NT2/D1 (cell line): ENCODE measurements at regions not wholly inside any gene's neighbourhood (a gene's known extent, or its start where the extent isn't known, plus 50 kb on each side); places are given as distances from the start of the nearest gene placed in this dataset.

ENCODE experiments used
- DNase-seq: peaks from one replicate; pipeline ENCODE4 v3.0.0-alpha.2; 2011; ENCODE audit warnings: low read depth, low spot score
- H3K27me3 ChIP-seq: 2 replicates; pipeline ENCODE4 v1.6.0; 2011; ENCODE audit warnings: mild to moderate bottlenecking; ENCODE audit not compliant: insufficient read length, insufficient read depth
- H3K36me3 ChIP-seq: 2 replicates; pipeline ENCODE4 v1.6.1; 2011; ENCODE audit warnings: mild to moderate bottlenecking, low read length, mixed read lengths; ENCODE audit not compliant: insufficient read depth, insufficient read length
- H3K4me1 ChIP-seq: 2 replicates; pipeline ENCODE4 v1.5.1; 2011; ENCODE audit not compliant: insufficient read depth, insufficient read length
- H3K4me3 ChIP-seq: 2 replicates; pipeline ENCODE4 v1.5.1; 2011; ENCODE audit warnings: low read depth; ENCODE audit not compliant: insufficient read length
- H3K9ac ChIP-seq: 2 replicates; pipeline ENCODE4 v1.6.0; 2011; ENCODE audit warnings: low read depth; ENCODE audit not compliant: insufficient read length
- H3K9me3 ChIP-seq: 2 replicates; pipeline ENCODE4 v1.5.1; 2011; ENCODE audit warnings: mild to moderate bottlenecking, low read length; ENCODE audit not compliant: insufficient read depth
- SUZ12 ChIP-seq: IDR thresholded peaks from 2 replicates; pipeline ENCODE4 v1.6.1; 2011; ENCODE audit not compliant: insufficient read length, insufficient read depth; ENCODE audit errors: extremely low read depth
- YY1 ChIP-seq: IDR thresholded peaks from 2 replicates; pipeline ENCODE4 v1.6.1; 2011; ENCODE audit not compliant: insufficient read length, insufficient read depth
- ZNF274 ChIP-seq: IDR thresholded peaks from 2 replicates; pipeline ENCODE4 v1.6.1; 2011; ENCODE audit warnings: mild to moderate bottlenecking, low read depth, low read length

GRCh38 chr19:29409076-29409862, 116.5 kb upstream of the VSTM2B start:
- Histone ChIP-seq H3K4me3 (no peak overlapping the region), H3K9ac (no peak overlapping the region), H3K27me3 (peaks cover 40% of the 10 kb centered on the region), H3K9me3 (no peaks in the 10 kb centered on the region), H3K4me1 (peaks cover 12% of the 10 kb centered on the region), H3K36me3 (no peaks in the 10 kb centered on the region)
- no peak for TF ChIP-seq ZNF274
- no peak for TF ChIP-seq YY1
- no peak for TF ChIP-seq SUZ12
- DNase-seq, result no peak

- Histone ChIP-seq H3K4me3 (no peak overlapping the region), H3K27me3 (peaks cover 28% of the 10 kb centered on the region), H3K36me3 (no peaks in the 10 kb centered on the region), H3K4me1 (peaks cover under 1% of the 10 kb centered on the region), H3K9me3 (no peaks in the 10 kb centered on the region), H3K9ac (no peak overlapping the region)
- DNase-seq, result no peak
- TF ChIP-seq ZNF274 (no peak), YY1 (no peak), SUZ12 (no peak)
Observed at GRCh38 chr19:29410601-29411000, 115.2 kb upstream of the VSTM2B start.

- Histone ChIP-seq H3K9ac (no peak overlapping the region), H3K4me1 (no peaks in the 10 kb centered on the region), H3K36me3 (no peaks in the 10 kb centered on the region), H3K4me3 (no peak overlapping the region), H3K27me3 (peaks cover 23% of the 10 kb centered on the region), H3K9me3 (no peaks in the 10 kb centered on the region)
- DNase-seq, result no peak
- no peak for TF ChIP-seq SUZ12
- no peak for TF ChIP-seq YY1
- TF ChIP-seq ZNF274, result no peak
Observed at GRCh38 chr19:29411113-29411581, 114.6 kb upstream of the VSTM2B start.

GRCh38 chr19:29413435-29413834, 112.4 kb upstream of the VSTM2B start:
- TF ChIP-seq SUZ12 (no peak), YY1 (no peak), ZNF274 (no peak)
- Histone ChIP-seq H3K4me1 (peaks cover under 1% of the 10 kb centered on the region), H3K4me3 (no peak overlapping the region), H3K36me3 (no peaks in the 10 kb centered on the region), H3K27me3 (peaks cover 2% of the 10 kb centered on the region), H3K9me3 (no peaks in the 10 kb centered on the region), H3K9ac (no peak overlapping the region)
- DNase-seq, result no peak

- DNase-seq, result no peak
- Histone ChIP-seq H3K9ac (no peak overlapping the region), H3K27me3 (no peaks in the 10 kb centered on the region), H3K4me3 (no peak overlapping the region), H3K36me3 (no peaks in the 10 kb centered on the region), H3K9me3 (no peaks in the 10 kb centered on the region), H3K4me1 (peaks cover 4% of the 10 kb centered on the region)
- TF ChIP-seq SUZ12 (no peak), YY1 (no peak), ZNF274 (no peak)
Observed at GRCh38 chr19:29415507-29415906, 110.3 kb upstream of the VSTM2B start.

GRCh38 chr19:29417048-29417447, 108.7 kb upstream of the VSTM2B start:
- H3K36me3 ChIP-seq, result no peaks in the 10 kb centered on the region
- TF ChIP-seq YY1, result no peak
- no peak for TF ChIP-seq ZNF274
- no peak for TF ChIP-seq SUZ12
- H3K9ac ChIP-seq, result no peak overlapping the region
- no peaks in the 10 kb centered on the region for H3K9me3 ChIP-seq
- H3K4me3 ChIP-seq, result no peak overlapping the region
- H3K4me1 ChIP-seq, result peaks cover 4% of the 10 kb centered on the region
- DNase-seq, result no peak
- H3K27me3 ChIP-seq, result no peaks in the 10 kb centered on the region

- peaks cover 4% of the 10 kb centered on the region for H3K4me1 ChIP-seq
- H3K36me3 ChIP-seq, result no peaks in the 10 kb centered on the region
- no peaks in the 10 kb centered on the region for H3K27me3 ChIP-seq
- no peak for DNase-seq
- no peak overlapping the region for H3K4me3 ChIP-seq
- TF ChIP-seq YY1, result no peak
- TF ChIP-seq ZNF274, result no peak
- TF ChIP-seq SUZ12, result no peak
- H3K9me3 ChIP-seq, result no peaks in the 10 kb centered on the region
- H3K9ac ChIP-seq, result no peak overlapping the region
Observed at GRCh38 chr19:29418201-29418600, 107.6 kb upstream of the VSTM2B start.
